Inferior parietal cortex (tissue), 1 donor: ENCODE measurements at regions not wholly inside any gene's neighbourhood (a gene's known extent, or its start where the extent isn't known, plus 50 kb on each side); places are given as distances from the start of the nearest gene placed in this dataset.

Experiments
- DNase-seq: peaks from one replicate; pipeline ENCODE4 v3.0.0-alpha.2; 2016; ENCODE audit errors: extremely low spot score

- no peak for DNase-seq
These were observed 49.8 kb upstream of the ADORA2B start for GRCh38 chr17:15894913-15895658.
